GM21825 (cell line): ENCODE measurements at regions not wholly inside any gene's neighbourhood (a gene's known extent, or its start where the extent isn't known, plus 50 kb on each side); places are given as distances from the start of the nearest gene placed in this dataset.

ENCODE experiments used
- ATAC-seq: cut with Tn5 transposase; IDR thresholded peaks from one replicate; pipeline ENCODE4 v1.9.1; 2021; ENCODE audit warnings: mild to moderate bottlenecking, moderate library complexity; ENCODE audit not compliant: unreplicated experiment

DNA sequence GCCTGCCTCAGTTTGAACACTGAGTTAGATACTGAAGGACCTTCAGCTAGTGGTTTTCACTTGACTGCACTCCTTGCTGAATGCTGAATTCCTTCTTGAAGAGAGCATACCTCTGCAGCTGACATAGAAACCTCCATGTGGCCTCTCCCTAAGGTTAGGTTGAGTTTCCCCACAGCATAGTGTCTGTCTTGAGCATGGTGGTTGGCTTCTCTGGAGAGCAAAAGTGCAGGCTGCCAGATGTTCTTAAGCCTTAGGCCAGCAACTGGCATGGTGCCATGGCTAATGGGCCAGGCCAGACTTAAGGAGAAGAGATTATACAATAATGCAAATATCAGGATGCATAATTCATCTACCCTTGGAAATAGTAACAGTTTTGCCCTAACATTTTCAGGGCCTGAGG is 545.6 kb upstream of the ZNF385D start:
- no peak for ATAC-seq

DNA sequence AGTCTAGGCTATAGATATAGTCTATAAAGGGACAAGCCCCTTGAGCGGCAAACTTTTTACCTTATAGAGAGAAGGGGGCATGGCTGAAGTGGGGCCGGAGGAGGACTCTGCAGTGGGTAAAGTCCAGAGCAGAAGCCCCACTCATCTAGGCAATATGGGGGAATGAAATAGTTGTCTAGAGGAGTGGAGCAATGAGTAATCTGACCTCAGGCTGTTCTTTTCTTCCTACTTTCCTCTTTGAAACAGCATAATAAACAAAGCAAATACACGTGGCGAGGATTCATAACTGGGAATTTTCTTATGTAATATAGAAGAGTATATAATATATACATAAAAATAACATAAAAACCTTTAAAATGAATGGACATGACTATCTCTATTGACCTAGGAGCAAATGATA is 546.4 kb upstream of the ZNF385D start:
- ATAC-seq: no peak

DNA sequence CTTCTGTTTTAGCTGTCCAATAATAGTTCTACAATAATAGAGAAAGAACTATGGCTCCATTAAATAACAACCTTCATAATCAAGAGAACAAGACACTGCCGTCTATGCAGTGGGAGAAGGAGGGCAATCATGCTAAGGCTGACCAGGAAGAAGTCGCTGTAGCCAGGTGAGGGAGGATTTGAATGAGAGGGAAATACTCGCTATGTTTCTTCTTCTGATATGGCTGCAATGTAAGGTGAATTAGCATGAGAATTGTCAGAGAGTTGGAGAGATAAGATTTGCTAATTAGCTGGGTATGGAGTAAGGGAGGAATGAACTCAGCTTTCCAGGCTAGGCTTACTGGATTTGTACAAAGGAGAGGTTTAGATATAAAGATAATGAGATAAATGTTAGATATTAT is 555.4 kb upstream of the ZNF385D start:
- no peak for ATAC-seq

DNA sequence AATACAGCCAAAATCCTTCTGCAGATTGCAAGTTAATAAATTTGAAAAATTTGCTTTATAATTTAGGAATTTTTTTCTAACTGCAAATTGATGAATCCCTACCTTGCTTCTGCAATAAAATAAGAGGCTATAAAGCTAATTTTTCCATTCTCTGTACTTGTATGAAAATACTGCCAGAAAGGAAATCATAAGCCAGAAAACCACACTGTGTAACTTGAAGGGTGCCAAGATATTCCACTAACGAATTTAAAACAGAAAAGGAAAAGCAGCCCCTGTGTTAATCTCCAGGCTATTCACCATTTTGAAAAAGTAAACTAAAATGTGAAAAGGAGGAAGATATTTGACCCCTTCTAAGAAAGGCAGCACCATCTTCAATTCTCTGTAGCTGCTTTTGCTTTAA is 557.9 kb upstream of the ZNF385D start:
- ATAC-seq: no peak

DNA sequence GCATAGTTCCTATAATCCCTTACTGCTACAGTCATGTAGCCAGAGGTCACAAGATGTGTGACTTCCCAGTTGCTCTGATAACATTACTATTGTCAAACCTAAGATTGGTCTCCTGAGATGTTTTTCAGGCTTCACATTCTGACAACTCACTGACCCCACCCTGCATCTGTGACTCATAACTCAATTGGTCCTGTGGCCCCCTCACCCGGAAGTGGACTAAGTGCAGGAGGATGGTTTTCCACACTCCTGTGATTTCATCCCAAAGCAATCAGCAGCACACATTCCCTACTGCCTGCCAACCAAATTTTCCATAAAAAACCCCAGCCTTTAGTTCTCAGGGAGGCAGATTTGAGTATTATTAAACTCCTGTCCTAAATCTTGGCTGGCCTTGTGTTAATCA is 564.9 kb upstream of the ZNF385D start:
- no peak for ATAC-seq

DNA sequence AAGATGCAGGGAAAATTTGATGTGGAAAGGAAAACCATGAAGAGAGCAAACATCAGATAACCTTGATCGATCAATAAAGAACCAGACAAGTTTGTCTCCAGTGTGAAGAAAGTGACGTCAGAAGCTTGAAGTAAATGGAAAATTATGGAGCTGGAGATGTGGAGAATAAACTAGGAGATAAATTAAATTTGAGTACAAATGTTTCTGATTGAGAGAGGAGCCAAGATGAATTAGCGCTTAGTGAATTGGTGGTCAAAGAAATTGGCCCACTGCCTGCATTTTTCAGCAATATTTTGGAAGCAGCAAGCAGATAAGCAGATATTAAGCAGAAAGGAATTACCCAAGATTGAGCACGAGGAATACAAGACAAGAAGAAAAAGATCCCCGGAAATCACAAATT is 567.3 kb upstream of the ZNF385D start:
- no peak for ATAC-seq

DNA sequence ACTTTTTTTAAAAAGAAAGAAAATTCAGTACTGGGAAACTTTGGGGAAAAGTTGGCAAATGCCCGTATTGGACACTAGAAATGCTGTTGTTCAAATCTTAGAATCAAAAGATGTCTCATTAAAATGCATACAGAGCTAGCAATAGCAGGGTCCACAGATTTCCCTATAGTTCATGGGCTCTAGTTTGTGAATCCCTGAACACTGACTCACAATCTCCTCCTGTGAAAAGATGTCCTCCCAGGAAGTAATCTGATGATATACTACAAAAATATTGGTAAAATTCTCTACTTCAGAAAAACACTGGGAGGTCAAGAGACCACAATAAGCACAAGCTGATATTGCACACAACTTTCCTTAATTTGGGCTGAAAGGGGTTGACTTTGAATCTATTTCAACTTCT is 568.4 kb upstream of the ZNF385D start:
- no peak for ATAC-seq

DNA sequence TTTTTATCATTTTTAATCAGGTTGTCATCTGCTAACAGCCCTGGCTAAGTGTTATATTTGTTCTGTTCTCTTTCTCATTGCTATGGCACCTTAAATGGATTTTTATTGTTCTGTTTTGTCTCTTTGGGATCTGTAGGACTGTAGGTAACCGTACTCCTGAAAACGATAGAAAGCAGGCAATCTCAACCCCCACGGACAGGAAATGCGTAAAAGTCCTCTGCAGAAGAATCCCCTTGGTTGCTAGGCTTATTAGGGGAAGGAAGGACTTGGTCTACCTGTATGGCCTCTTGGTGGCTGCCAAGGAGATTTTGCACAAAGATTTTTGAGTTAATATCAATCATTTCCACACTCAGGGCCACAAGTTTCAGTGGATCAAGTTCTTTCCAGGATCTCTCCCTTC is 571.9 kb upstream of the ZNF385D start:
- ATAC-seq: no peak

DNA sequence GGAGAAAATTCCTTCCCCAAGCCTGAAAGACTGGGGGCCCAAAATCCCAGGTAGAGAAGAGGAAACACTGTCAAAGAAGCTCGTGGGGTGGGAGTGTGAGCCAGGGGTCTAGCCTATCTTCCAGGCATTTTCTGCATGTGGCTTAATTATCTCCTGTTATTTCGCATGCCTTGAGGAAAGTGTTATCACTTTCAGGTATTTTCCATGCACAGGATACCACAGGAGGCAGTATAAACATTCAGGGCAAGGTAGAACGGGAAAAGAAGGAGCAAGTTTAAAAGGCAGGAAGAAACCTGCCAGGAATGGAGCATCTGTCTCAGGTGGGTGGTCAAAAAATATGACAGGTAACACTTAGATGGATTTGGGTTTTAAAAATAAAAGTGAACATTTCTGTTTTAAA is 575.3 kb upstream of the ZNF385D start:
- ATAC-seq: no peak

DNA sequence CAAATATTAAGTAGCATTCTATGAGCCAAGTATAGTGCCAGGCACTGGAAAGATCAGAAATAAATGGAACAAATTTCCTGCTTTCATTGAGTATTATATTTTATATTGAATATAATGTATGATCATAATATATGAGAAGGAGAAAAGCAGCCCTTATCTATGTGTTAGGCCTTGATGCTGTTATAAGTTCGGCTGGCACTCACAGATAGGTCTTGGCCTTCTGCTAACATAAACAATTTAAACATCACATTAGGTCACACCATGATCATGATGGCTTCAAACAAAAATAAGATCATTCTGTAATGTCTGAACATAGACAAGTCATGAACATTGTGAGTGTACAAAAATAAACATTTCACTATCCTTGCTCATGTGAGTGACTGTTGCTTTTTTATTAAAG is 584.0 kb upstream of the ZNF385D start:
- ATAC-seq: no peak

DNA sequence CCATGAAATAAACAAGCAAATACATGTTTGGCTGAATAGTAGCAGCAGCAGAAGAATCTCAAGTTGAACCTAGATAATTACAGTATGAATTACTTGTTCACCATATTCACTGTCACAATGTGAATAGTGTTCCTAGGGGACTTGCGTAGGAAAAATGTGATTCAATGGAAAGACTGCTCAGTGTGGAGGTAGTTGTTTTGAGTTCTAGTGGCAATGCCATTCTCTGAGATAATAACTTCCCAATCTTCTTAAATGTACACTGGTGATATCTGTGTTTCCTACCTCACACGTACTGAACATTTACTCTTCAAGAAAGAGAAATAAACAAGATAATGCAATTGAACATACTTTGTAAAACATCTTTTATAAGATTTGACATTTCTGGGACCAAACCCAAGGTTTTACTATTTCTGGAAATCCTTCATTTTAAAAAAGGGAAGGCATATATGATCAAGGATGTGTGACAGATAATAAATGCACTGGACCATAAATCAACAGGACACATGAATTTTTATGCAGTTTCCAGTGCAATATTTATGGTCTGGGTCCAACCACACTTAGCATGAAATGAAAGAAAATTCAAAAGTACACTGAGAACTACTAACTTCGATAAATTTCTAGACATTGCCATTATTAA is 598.3 kb upstream of the ZNF385D start:
- ATAC-seq: no peak

DNA sequence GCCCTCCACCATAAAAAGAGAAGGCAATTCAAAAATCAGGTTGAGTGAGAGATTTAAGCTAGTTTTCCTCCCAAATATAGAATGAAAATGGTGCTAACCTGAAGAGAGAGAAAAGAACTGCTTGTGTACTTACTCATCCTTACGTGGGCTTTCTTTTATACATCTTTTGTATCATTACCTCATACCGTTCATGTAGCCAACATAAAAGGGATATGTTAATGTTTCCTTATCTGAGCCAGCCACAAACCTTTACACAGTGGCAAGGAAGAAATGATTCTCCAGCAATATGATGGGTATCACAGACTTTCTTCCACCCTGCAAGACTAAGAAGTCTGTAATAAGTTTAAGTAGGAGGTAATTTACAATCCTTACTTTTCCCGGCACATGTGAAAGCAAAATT is 600.8 kb upstream of the ZNF385D start:
- no peak for ATAC-seq

DNA sequence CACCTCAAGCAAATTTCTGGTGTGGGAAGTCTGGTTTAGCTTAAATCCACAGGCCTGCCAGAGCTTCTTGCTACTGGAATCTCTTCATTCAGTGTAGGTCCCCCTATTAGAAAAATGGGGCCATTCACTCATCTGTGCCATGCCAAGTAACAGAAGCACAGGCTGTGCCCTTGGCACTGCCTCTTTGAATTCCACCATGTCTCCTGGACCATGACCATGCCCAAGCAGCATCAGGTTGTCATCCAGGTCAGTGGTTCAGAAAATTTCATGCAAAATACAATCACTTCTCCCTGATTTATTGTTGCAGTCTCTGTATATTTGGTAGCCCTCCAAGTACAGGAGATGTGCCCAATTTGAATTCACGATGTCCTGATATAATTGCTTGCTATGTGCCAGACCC is 602.1 kb upstream of the ZNF385D start:
- no peak for ATAC-seq

DNA sequence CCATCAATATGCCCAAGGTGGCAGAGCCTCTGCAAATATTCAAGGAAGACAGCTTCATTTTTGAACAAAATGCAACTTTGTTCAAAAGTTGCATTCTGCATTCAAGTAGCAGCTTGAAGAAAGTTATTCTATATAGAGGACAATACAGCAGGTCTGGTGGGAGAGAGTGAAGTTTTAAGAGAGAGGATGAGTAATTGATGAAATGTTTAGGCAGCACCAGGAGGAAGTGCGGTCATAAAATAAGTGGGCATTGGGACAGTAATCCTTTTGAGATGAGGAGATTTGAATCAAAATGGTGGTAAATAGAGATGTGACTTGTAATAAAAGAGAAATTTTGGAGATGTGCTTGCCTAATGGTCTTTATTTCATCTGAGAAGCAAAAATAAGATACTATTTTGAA is 607.3 kb upstream of the ZNF385D start:
- ATAC-seq: no peak

DNA sequence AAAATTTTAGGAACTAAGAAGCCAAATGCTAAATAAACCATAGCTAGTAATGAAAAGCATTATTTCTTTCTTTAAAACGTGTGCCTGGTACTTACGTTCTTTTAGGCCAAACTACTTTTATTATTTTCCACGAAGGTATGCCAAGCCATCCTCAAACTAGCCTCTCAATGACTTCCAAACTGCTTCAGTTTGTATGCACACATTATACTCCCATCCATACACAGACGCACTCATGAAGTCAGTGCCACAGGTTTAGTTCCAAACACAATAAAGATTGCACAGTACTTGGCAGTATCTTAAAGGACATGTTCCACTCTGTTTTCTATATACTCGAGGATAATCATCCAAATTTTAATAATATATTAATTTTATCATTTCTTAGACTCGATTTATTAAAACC is 609.2 kb upstream of the ZNF385D start:
- ATAC-seq: no peak

DNA sequence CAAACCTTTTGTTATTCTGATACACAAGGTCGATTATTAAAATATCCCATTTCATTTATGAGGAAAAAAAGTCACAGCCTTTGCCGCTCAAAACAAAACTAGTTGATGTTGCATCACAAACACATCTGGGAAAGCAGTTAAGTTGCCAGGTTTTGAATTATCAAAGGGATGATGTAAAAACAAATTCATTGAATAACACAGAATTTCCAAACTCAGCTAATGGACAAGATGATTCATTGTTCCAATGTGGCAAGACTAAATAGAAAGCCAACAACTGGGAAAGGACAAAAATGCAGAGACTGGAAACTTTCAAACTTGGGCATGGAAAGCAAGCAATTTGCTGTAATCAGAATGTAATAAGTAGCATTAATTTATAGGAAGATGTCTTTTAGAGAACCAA is 610.0 kb upstream of the ZNF385D start:
- ATAC-seq: no peak

DNA sequence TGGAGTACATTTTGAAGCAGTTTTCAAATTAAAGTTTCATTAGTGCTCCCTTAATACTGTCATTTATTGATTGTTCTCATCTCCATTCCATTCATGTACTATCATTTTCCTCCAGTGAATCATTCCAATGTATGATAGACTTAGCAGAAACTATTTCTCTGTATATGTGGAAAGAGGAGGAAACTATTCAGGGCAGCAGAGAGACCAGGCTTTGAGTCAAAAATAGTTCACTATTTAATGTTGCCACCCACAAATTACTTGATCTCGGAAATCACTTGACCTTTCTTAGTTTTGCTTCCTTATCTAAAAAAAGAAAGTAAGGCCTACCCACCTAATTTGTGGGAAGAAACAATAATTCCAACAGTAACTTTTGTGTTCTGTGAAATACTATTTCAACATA is 610.5 kb upstream of the ZNF385D start:
- ATAC-seq: no peak

DNA sequence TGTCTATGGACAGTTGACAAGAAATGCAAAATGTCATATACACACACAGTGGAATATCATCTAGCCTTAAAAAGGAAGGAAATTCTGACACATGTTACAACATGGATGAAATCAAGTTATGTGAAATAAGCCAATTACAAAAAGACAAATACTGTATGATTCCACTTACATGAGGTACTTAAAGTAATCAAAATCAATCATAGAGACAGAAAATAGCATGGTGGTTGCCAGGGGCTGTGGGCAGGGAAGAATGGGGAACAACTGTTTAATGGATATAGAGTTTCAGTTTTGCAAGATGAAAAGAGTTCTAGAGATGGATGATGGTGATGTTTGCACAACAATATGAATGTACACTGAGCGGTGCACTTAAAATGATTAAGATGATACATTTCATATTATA is 613.8 kb upstream of the ZNF385D start:
- ATAC-seq: no peak

DNA sequence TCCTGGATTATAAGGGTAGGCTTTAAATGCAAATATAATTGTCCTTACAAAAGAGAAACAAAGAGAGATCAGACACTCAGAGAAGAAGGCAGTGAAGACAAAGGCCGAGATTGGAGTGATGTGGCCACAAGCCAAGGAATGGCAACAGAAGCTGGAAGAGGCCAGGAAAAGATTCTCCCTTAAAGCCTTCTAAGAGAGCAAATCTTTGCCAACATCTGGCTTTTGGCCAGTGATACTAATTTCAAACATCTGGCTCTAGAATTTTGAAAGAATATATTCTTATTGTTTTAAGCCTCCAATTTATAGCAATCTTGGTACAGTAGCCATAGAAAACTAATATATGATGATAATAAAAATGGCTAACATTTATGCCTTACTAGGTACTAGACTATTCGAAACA is 615.8 kb upstream of the ZNF385D start:
- no peak for ATAC-seq

DNA sequence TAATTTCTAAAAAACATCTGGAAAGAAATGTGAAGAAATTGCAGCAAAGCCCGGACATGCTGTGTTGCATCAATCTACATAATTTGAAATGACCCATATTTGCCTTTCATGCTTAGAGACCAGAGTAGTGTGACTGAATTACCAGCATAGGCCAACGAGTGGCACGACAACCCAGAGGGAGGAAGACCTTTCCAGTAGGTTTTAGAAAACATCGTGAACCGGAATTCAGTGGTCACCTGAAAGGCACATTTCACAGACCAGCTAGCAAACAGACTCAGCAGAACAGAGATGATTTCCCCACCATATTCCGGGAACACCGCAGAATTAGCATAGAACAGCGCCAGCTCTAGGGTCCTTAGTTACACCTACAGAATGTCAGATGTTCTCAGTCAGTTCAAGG is 620.0 kb upstream of the ZNF385D start:
- ATAC-seq: no peak

DNA sequence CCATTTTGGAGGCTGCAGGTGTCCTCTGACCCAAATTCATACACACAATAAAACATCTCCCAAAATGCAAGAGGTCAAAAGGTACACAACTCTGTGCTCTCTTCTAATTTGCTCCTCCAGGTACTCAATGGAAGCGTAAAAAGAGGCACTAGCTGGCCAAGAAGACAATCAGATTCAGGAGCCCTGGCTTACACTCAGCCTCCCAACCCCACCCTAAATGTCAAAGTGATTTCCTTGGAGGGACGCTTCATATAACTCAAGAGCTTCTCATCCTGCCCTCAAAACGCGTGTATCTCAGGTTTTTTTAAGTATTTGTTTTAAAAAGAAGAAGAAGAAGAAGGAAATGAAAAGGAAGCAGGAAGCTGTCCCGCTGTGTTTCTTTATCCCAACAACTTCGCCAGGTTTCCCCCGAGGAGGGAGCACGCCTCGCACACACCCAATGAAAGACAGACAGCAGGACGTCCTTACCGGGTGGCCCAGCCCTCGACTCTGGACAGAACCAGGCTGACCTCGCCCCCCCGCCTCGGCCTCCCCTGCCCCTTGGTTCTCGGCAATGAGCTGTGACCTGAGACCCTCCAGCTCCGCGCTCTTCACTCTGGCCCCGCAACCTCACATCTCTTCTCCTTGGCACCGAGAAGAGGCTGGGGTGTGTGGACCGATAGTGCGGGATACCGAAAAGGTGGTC is 620.7 kb upstream of the ZNF385D start:
- ATAC-seq: no peak

DNA sequence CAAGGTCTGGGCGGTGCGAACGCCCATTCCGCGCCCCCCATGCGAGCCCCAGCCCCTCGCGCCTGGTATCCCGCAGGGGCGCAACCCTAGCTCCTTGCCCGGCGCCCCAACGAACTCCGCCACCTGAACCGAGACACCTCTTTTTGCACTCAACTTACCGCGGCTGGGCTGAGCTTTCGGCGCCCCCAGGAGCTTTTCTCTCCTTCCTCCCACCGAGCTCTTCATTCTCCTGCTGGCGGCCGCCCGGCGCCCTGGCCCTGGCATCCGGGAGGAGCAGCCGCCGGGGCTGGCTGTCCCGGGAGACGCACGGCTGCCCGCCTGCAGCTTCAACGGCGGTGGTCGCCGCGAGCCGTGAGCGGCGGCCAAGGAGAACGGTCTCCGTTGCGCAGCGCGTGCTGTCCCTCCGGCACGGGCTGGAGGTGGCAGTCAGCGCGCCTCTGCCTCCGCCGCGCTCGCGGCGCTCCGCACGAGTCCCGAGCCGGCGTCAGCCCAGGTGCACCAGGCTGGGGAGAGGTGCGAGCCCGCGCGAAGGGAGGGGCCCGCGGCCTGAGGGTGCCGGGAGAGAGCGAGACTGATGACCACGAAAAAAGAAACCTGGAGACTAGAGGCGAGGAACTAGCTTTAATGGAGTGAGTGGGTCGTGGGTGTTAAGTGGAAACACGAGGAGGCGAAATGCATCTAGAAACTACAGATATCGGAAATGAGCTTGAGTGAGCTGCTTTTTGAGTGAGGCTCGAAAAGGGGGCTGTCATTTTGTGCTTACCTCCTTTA is 621.5 kb upstream of the ZNF385D start:
- ATAC-seq: no peak
